ENCODE measurements at regions not wholly inside any gene's neighbourhood (a gene's known extent, or its start where the extent isn't known, plus 50 kb on each side); places are given as distances from the start of the nearest gene placed in this dataset.

GRCh38 chr5:131064669-131065371, 100.2 kb downstream of the HINT1 start:
- H3K27me3 ChIP-seq, result no peaks in the 10 kb centered on the region
- H3K4me3 ChIP-seq, result no peak overlapping the region

GRCh38 chr5:131042021-131042789, 122.9 kb downstream of the HINT1 start:
- H3K4me1 ChIP-seq, result no peaks in the 10 kb centered on the region
- H3K9me3 ChIP-seq, result no peaks in the 10 kb centered on the region
- no peak overlapping the region for H3K27ac ChIP-seq
- intact Hi-C loops (cut with DNase I; ENCODE audit: low total_unique reads), result no loop called here
- no peaks in the 10 kb centered on the region for H3K36me3 ChIP-seq
- no peak for DNase-seq
- H3K4me3 ChIP-seq, result no peak overlapping the region
- TF ChIP-seq CTCF (IDR thresholded peaks at IDR 0.05), result no peak
- H3K27me3 ChIP-seq, result no peaks in the 10 kb centered on the region

More at GRCh38 chr5:131064669-131065371, 100.2 kb downstream of the HINT1 start:
- H3K9me3 ChIP-seq, result peaks cover 0 to 14% (median 6%) of the 10 kb centered on the region in 3 donors
- H3K36me3 ChIP-seq, result no peaks in the 10 kb centered on the region
- H3K4me1 ChIP-seq, result no peaks in the 10 kb centered on the region
- no peak for TF ChIP-seq CTCF (IDR thresholded peaks at IDR 0.05)
- DNase-seq, result no peak
- intact Hi-C loops (cut with DNase I; ENCODE audit: low total_unique reads), result no loop called here
- no peak overlapping the region for H3K27ac ChIP-seq

GRCh38 chr5:131023498-131023865, 141.6 kb downstream of the HINT1 start:
- DNase-seq, result no peak
- intact Hi-C loops (cut with DNase I; ENCODE audit: low total_unique reads), result no loop called here
- no peaks in the 10 kb centered on the region for H3K9me3 ChIP-seq

GRCh38 chr5:131022811-131023497, 142.1 kb downstream of the HINT1 start:
- TF ChIP-seq CTCF (IDR thresholded peaks at IDR 0.05), result no peak
- Histone ChIP-seq H3K4me1 (no peaks in the 10 kb centered on the region), H3K27me3 (no peaks in the 10 kb centered on the region), H3K4me3 (no peak overlapping the region), H3K36me3 (no peaks in the 10 kb centered on the region), H3K27ac (no peak overlapping the region), H3K9me3 (no peaks in the 10 kb centered on the region)
- no peak for DNase-seq
- intact Hi-C loops (cut with DNase I; ENCODE audit: low total_unique reads), result no loop called here

More at GRCh38 chr5:131023498-131023865, 141.6 kb downstream of the HINT1 start:
- Histone ChIP-seq H3K4me1 (no peaks in the 10 kb centered on the region), H3K36me3 (no peaks in the 10 kb centered on the region), H3K27me3 (no peaks in the 10 kb centered on the region), H3K4me3 (no peak overlapping the region), H3K27ac (no peak overlapping the region)
- TF ChIP-seq CTCF (IDR thresholded peaks at IDR 0.05), result no peak

- no peaks in the 10 kb centered on the region for H3K27me3 ChIP-seq
- no peaks in the 10 kb centered on the region for H3K4me1 ChIP-seq
- H3K9me3 ChIP-seq, result no peaks in the 10 kb centered on the region
- TF ChIP-seq CTCF (IDR thresholded peaks at IDR 0.05), result no peak
- no peak overlapping the region for H3K4me3 ChIP-seq
- no peaks in the 10 kb centered on the region for H3K36me3 ChIP-seq
- DNase-seq, result no peak
- intact Hi-C loops (cut with DNase I; ENCODE audit: low total_unique reads), result no loop called here
- H3K27ac ChIP-seq, result no peak overlapping the region
These were observed 143.4 kb downstream of the HINT1 start for GRCh38 chr5:131021646-131022045.

Data from tibial artery (tissue), 4 donors.